ENCODE measurements at regions not wholly inside any gene's neighbourhood (a gene's known extent, or its start where the extent isn't known, plus 50 kb on each side); places are given as distances from the start of the nearest gene placed in this dataset.

GRCh38 chr6:53974941-53975340, 136.3 kb upstream of the MLIP start:
- H3K9me3 Mint-ChIP-seq = peaks cover 0 to 4% (median 0%) of the 10 kb centered on the region in 7 donors
- no peak overlapping the region for H3K4me3 Mint-ChIP-seq
- peaks cover 4 to 23% (median 8%) of the 10 kb centered on the region in 3 donors for H3K27me3 Mint-ChIP-seq
- H3K4me1 Mint-ChIP-seq = no peaks in the 10 kb centered on the region
- ATAC-seq (ENCODE audit: low read depth in 2 of 2) = no peak
- H3K36me3 Mint-ChIP-seq = peaks cover 0 to 6% of the 10 kb centered on the region in 2 donors
- peak overlapping the region in 1 of 6 donors; percentile 4 for H3K27ac Mint-ChIP-seq
- DNase-seq = no peak

GRCh38 chr6:53975941-53976615, 135.2 kb upstream of the MLIP start:
- H3K4me1 Mint-ChIP-seq = no peaks in the 10 kb centered on the region
- DNase-seq (no peak), ATAC-seq (ENCODE audit: low read depth in 2 of 2) (no peak)
- H3K9me3 Mint-ChIP-seq = peaks cover 0 to 4% (median 0%) of the 10 kb centered on the region in 7 donors
- H3K27me3 Mint-ChIP-seq = peaks cover 2 to 20% (median 4%) of the 10 kb centered on the region in 3 donors
- H3K4me3 Mint-ChIP-seq = no peak overlapping the region
- no peak overlapping the region for H3K27ac Mint-ChIP-seq
- H3K36me3 Mint-ChIP-seq = peaks cover 0 to 6% of the 10 kb centered on the region in 2 donors

- Mint-ChIP-seq H3K4me3 (no peak overlapping the region), H3K27ac (no peak overlapping the region), H3K4me1 (no peaks in the 10 kb centered on the region), H3K36me3 (peaks cover 0 to 6% of the 10 kb centered on the region in 2 donors), H3K9me3 (peaks cover 0 to 4% (median 0%) of the 10 kb centered on the region in 7 donors), H3K27me3 (peaks cover 0 to 11% (median 0%) of the 10 kb centered on the region in 3 donors)
- DNase-seq = no peak
- ATAC-seq (ENCODE audit: low read depth in 2 of 2) = no peak
Observed at GRCh38 chr6:53977551-53977950, 133.7 kb upstream of the MLIP start.

- Mint-ChIP-seq H3K36me3 (peaks cover 0 to 5% of the 10 kb centered on the region in 2 donors), H3K27me3 (peaks cover 0 to 9% (median 0%) of the 10 kb centered on the region in 3 donors), H3K27ac (no peak overlapping the region), H3K9me3 (peaks cover 0 to 1% (median 0%) of the 10 kb centered on the region in 7 donors), H3K4me1 (no peaks in the 10 kb centered on the region), H3K4me3 (no peak overlapping the region)
- no peak for DNase-seq
- no peak for ATAC-seq (ENCODE audit: low read depth in 2 of 2)
Observed at GRCh38 chr6:53979468-53980067, 131.7 kb upstream of the MLIP start.

- H3K27me3 Mint-ChIP-seq = peaks cover 6 to 15% (median 14%) of the 10 kb centered on the region in 3 donors
- ATAC-seq (ENCODE audit: low read depth in 2 of 2) (no peak), DNase-seq (no peak)
- H3K36me3 Mint-ChIP-seq = no peaks in the 10 kb centered on the region
- H3K4me1 Mint-ChIP-seq = no peaks in the 10 kb centered on the region
- no peak overlapping the region for H3K27ac Mint-ChIP-seq
- no peaks in the 10 kb centered on the region for H3K9me3 Mint-ChIP-seq
- H3K4me3 Mint-ChIP-seq = no peak overlapping the region
Observed at GRCh38 chr6:53982366-53983050, 128.7 kb upstream of the MLIP start.

- Mint-ChIP-seq H3K27ac (no peak overlapping the region), H3K36me3 (no peaks in the 10 kb centered on the region), H3K9me3 (peaks cover 0 to 2% (median 0%) of the 10 kb centered on the region in 7 donors), H3K4me3 (no peak overlapping the region), H3K27me3 (peaks cover 6 to 15% (median 14%) of the 10 kb centered on the region in 3 donors), H3K4me1 (no peaks in the 10 kb centered on the region)
- ATAC-seq (ENCODE audit: low read depth in 2 of 2) = no peak
- no peak for DNase-seq
Observed at GRCh38 chr6:53983301-53983700, 127.9 kb upstream of the MLIP start.

GRCh38 chr6:53984163-53984562, 127.1 kb upstream of the MLIP start:
- H3K27me3 Mint-ChIP-seq = peaks cover 6 to 15% (median 14%) of the 10 kb centered on the region in 3 donors
- H3K4me3 Mint-ChIP-seq = no peak overlapping the region
- ATAC-seq (ENCODE audit: low read depth in 2 of 2) (no peak), DNase-seq (no peak)
- peaks cover 0 to 4% (median 0%) of the 10 kb centered on the region in 7 donors for H3K9me3 Mint-ChIP-seq
- no peaks in the 10 kb centered on the region for H3K36me3 Mint-ChIP-seq
- no peak overlapping the region for H3K27ac Mint-ChIP-seq
- H3K4me1 Mint-ChIP-seq = no peaks in the 10 kb centered on the region

GRCh38 chr6:53984581-53984980, 126.7 kb upstream of the MLIP start:
- no peaks in the 10 kb centered on the region for H3K36me3 Mint-ChIP-seq
- no peak overlapping the region for H3K27ac Mint-ChIP-seq
- DNase-seq (no peak), ATAC-seq (ENCODE audit: low read depth in 2 of 2) (no peak)
- H3K9me3 Mint-ChIP-seq = peaks cover 0 to 4% (median 0%) of the 10 kb centered on the region in 7 donors
- no peaks in the 10 kb centered on the region for H3K4me1 Mint-ChIP-seq
- peaks cover 6 to 15% (median 14%) of the 10 kb centered on the region in 3 donors for H3K27me3 Mint-ChIP-seq
- H3K4me3 Mint-ChIP-seq = no peak overlapping the region

GRCh38 chr6:53985366-53985765, 125.9 kb upstream of the MLIP start:
- no peak overlapping the region for H3K27ac Mint-ChIP-seq
- DNase-seq (no peak), ATAC-seq (ENCODE audit: low read depth in 2 of 2) (no peak)
- H3K27me3 Mint-ChIP-seq = peaks cover 6 to 15% (median 14%) of the 10 kb centered on the region in 3 donors
- H3K36me3 Mint-ChIP-seq = no peaks in the 10 kb centered on the region
- H3K4me3 Mint-ChIP-seq = no peak overlapping the region
- H3K9me3 Mint-ChIP-seq = peaks cover 0 to 4% (median 0%) of the 10 kb centered on the region in 7 donors
- no peaks in the 10 kb centered on the region for H3K4me1 Mint-ChIP-seq

GRCh38 chr6:53986165-53986720, 125.0 kb upstream of the MLIP start:
- ATAC-seq (ENCODE audit: low read depth in 2 of 2) (no peak), DNase-seq (no peak)
- H3K9me3 Mint-ChIP-seq = peaks cover 0 to 4% (median 0%) of the 10 kb centered on the region in 7 donors
- no peaks in the 10 kb centered on the region for H3K36me3 Mint-ChIP-seq
- H3K4me1 Mint-ChIP-seq = no peaks in the 10 kb centered on the region
- peaks cover 6 to 15% (median 10%) of the 10 kb centered on the region in 3 donors for H3K27me3 Mint-ChIP-seq
- H3K27ac Mint-ChIP-seq = no peak overlapping the region
- H3K4me3 Mint-ChIP-seq = no peak overlapping the region

GRCh38 chr6:53986721-53987521, 124.3 kb upstream of the MLIP start:
- Mint-ChIP-seq H3K4me3 (no peak overlapping the region), H3K27me3 (peaks cover 7 to 15% (median 9%) of the 10 kb centered on the region in 3 donors), H3K36me3 (no peaks in the 10 kb centered on the region), H3K4me1 (no peaks in the 10 kb centered on the region), H3K9me3 (peaks cover 0 to 4% (median 0%) of the 10 kb centered on the region in 7 donors), H3K27ac (no peak overlapping the region)
- DNase-seq (no peak), ATAC-seq (ENCODE audit: low read depth in 2 of 2) (no peak)

GRCh38 chr6:53987522-53987888, 123.7 kb upstream of the MLIP start:
- ATAC-seq (ENCODE audit: low read depth in 2 of 2) = no peak
- peaks cover 0 to 4% (median 0%) of the 10 kb centered on the region in 7 donors for H3K9me3 Mint-ChIP-seq
- no peak overlapping the region for H3K27ac Mint-ChIP-seq
- no peak overlapping the region for H3K4me3 Mint-ChIP-seq
- no peaks in the 10 kb centered on the region for H3K4me1 Mint-ChIP-seq
- no peak for DNase-seq
- peaks cover 9 to 15% (median 10%) of the 10 kb centered on the region in 3 donors for H3K27me3 Mint-ChIP-seq
- H3K36me3 Mint-ChIP-seq = no peaks in the 10 kb centered on the region

GRCh38 chr6:53989504-53989903, 121.7 kb upstream of the MLIP start:
- ATAC-seq (ENCODE audit: low read depth in 2 of 2) (no peak), DNase-seq (no peak)
- Mint-ChIP-seq H3K27ac (no peak overlapping the region), H3K4me1 (no peaks in the 10 kb centered on the region), H3K27me3 (peaks cover 9 to 15% (median 10%) of the 10 kb centered on the region in 3 donors), H3K4me3 (no peak overlapping the region), H3K9me3 (peaks cover 0 to 4% (median 0%) of the 10 kb centered on the region in 7 donors), H3K36me3 (no peaks in the 10 kb centered on the region)

Measured in naive B cell (primary cell).